Neural cell (in vitro differentiated cells): ENCODE measurements at regions not wholly inside any gene's neighbourhood (a gene's known extent, or its start where the extent isn't known, plus 50 kb on each side); places are given as distances from the start of the nearest gene placed in this dataset.

Experiments
- H2AFZ ChIP-seq: fragments of 200-600, 300-800 bp; sonication (generic), shearing (Covaris generic); 2 replicates; pipeline ENCODE4 v1.6.0; 2014; ENCODE audit warnings: low read depth, mild to moderate bottlenecking, antibody characterized with exemption, low read length, moderate library complexity
- H3F3A ChIP-seq: fragments of 200-600 bp; shearing (Covaris generic); 2 replicates; pipeline ENCODE4 v1.6.1; 2016; ENCODE audit warnings: mild to moderate bottlenecking, moderate library complexity, mixed read lengths, antibody characterized with exemption, low read length; ENCODE audit not compliant: insufficient read depth, poor library complexity, severe bottlenecking
- H3K27ac ChIP-seq: fragments of 200-600, 300-800 bp; sonication (generic), shearing (Covaris generic); 2 replicates; pipeline ENCODE4 v1.5.1; 2014; ENCODE audit warnings: mild to moderate bottlenecking, low read length, moderate library complexity
- H3K27me3 ChIP-seq: fragments of 300-800, 200-600 bp; sonication (generic), shearing (Covaris generic); 2 replicates; pipeline ENCODE4 v1.6.0; 2014; ENCODE audit warnings: mild to moderate bottlenecking, low read depth, low read length, moderate library complexity; ENCODE audit not compliant: insufficient read depth
- H3K36me3 ChIP-seq: fragments of 300-800, 200-600 bp; sonication (generic), shearing (Covaris generic); 2 replicates; pipeline ENCODE4 v1.5.1; 2014; ENCODE audit warnings: mild to moderate bottlenecking, antibody characterized with exemption, low read length, moderate library complexity; ENCODE audit not compliant: insufficient read depth
- H3K4me2 ChIP-seq: fragments of 300-800, 200-600 bp; sonication (generic), shearing (Covaris generic); 2 replicates; pipeline ENCODE4 v1.6.0; 2014; ENCODE audit warnings: mild to moderate bottlenecking, low read length
- H3K4me3 ChIP-seq: fragments of 300-800, 200-600 bp; sonication (generic), shearing (Covaris generic); 2 replicates; pipeline ENCODE4 v1.5.1; 2014; ENCODE audit warnings: mild to moderate bottlenecking, low read length, moderate library complexity
- H3K79me2 ChIP-seq: fragments of 200-600 bp; shearing (Covaris generic); replicated peaks from 2 replicates; pipeline ENCODE4 v1.6.0; 2014; ENCODE audit warnings: mild to moderate bottlenecking, low read length, moderate library complexity; ENCODE audit not compliant: insufficient read depth
- H3K9ac ChIP-seq: fragments of 300-800, 200-600 bp; sonication (generic), shearing (Covaris generic); 2 replicates; pipeline ENCODE4 v1.6.1; 2016; ENCODE audit warnings: mild to moderate bottlenecking, low read length, mixed read lengths
- H3K9me2 ChIP-seq: fragments of 200-600 bp; shearing (Covaris generic); 2 replicates; pipeline ENCODE4 v1.6.1; 2016; ENCODE audit warnings: mild to moderate bottlenecking, low read length, mixed read lengths; ENCODE audit not compliant: insufficient read depth
- H3K9me3 ChIP-seq: fragments of 200-600, 300-800 bp; sonication (generic), shearing (Covaris generic); 2 replicates; pipeline ENCODE4 v1.6.1; 2016; ENCODE audit warnings: mild to moderate bottlenecking, mixed run types, low read length, moderate library complexity, mixed read lengths
- H4K20me1 ChIP-seq: fragments of 200-600 bp; shearing (Covaris generic); 2 replicates; pipeline ENCODE4 v1.6.1; 2016; ENCODE audit warnings: mild to moderate bottlenecking, mixed run types; ENCODE audit not compliant: insufficient read depth
- CTCF ChIP-seq: fragments of 450-650 bp; IDR thresholded peaks from 2 replicates; pipeline ENCODE4 v1.5.1; 2014; ENCODE audit warnings: antibody characterized with exemption, mild to moderate bottlenecking, moderate library complexity; ENCODE audit not compliant: poor library complexity, severe bottlenecking
- EP300 ChIP-seq: fragments of 450-650 bp; conservative IDR thresholded peaks from 2 replicates; pipeline ENCODE4 v1.6.1; 2014; ENCODE audit warnings: antibody characterized with exemption, mild to moderate bottlenecking, moderate library complexity; ENCODE audit not compliant: poor library complexity, severe bottlenecking
- EZH2 ChIP-seq: fragments of 200-600, 300-800 bp; shearing (Covaris generic), sonication (generic); IDR thresholded peaks from 2 replicates; pipeline ENCODE4 v1.6.1; 2014; ENCODE audit warnings: antibody characterized with exemption, low read length, borderline replicate concordance, mild to moderate bottlenecking; ENCODE audit not compliant: insufficient read depth, poor library complexity, severe bottlenecking
- MXI1 ChIP-seq: fragments of 450-650 bp; conservative IDR thresholded peaks from 2 replicates; pipeline ENCODE4 v1.6.1; 2014; ENCODE audit warnings: antibody characterized with exemption, mild to moderate bottlenecking; ENCODE audit not compliant: poor library complexity, severe bottlenecking
- POLR2AphosphoS5 ChIP-seq: IDR thresholded peaks from 2 replicates; pipeline ENCODE4 v1.6.1; 2012
- RAD21 ChIP-seq: fragments of 450-650 bp; conservative IDR thresholded peaks from 2 replicates; pipeline ENCODE4 v1.6.1; 2014; ENCODE audit warnings: antibody characterized with exemption, mild to moderate bottlenecking, moderate library complexity
- SMC3 ChIP-seq: fragments of 450-650 bp; conservative IDR thresholded peaks from 2 replicates; pipeline ENCODE4 v1.6.1; 2014; ENCODE audit warnings: antibody characterized with exemption, mild to moderate bottlenecking, moderate library complexity; ENCODE audit not compliant: poor library complexity
- TAF1 ChIP-seq: IDR thresholded peaks from 2 replicates; pipeline ENCODE4 v1.6.1; 2012; ENCODE audit warnings: low read depth
- TF ChIP-seq, protein P1 (sequence below): IDR thresholded peaks from 2 replicates; pipeline ENCODE4 v1.6.1; 2012; ENCODE audit warnings: borderline replicate concordance

DNA sequence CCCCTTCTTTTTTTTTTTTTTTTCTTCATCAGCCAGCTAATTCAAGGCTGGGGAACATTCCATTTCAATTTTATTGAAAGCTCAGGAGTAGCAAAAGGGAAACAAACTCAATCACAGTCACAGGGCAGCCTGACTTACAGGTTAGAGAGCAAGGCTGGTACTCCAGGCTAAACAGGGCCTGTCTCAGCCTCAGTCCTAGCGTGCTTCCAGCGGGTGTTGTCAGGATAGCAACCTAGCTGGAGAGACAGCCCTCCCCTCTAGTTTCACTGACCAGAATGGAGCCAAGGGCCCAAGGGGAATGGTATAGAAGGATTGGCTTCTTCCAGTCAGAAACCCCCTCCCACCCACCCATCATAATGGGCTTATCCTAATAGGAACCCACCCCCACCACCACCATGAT lies 132.9 kb downstream of the PXDC1 start:
- Histone ChIP-seq H3K79me2 (no peaks in the 10 kb centered on the region), H3K27me3 (no peaks in the 10 kb centered on the region), H4K20me1 (no peaks in the 10 kb centered on the region), H3K9me2 (no peaks in the 10 kb centered on the region), H3K9me3 (no peaks in the 10 kb centered on the region), H3K36me3 (no peaks in the 10 kb centered on the region), H3F3A (no peaks in the 10 kb centered on the region), H3K4me3 (no peak overlapping the region), H3K9ac (no peak overlapping the region), H2AFZ (no peak overlapping the region), H3K27ac (no peak overlapping the region), H3K4me2 (no peak overlapping the region)
- TF ChIP-seq RAD21 (no peak), EP300 (no peak), SMC3 (no peak), MXI1 (no peak), CTCF (no peak), EZH2 (no peak), POLR2AphosphoS5 (no peak), TAF1 (no peak)
- TF ChIP-seq, protein P1, sequence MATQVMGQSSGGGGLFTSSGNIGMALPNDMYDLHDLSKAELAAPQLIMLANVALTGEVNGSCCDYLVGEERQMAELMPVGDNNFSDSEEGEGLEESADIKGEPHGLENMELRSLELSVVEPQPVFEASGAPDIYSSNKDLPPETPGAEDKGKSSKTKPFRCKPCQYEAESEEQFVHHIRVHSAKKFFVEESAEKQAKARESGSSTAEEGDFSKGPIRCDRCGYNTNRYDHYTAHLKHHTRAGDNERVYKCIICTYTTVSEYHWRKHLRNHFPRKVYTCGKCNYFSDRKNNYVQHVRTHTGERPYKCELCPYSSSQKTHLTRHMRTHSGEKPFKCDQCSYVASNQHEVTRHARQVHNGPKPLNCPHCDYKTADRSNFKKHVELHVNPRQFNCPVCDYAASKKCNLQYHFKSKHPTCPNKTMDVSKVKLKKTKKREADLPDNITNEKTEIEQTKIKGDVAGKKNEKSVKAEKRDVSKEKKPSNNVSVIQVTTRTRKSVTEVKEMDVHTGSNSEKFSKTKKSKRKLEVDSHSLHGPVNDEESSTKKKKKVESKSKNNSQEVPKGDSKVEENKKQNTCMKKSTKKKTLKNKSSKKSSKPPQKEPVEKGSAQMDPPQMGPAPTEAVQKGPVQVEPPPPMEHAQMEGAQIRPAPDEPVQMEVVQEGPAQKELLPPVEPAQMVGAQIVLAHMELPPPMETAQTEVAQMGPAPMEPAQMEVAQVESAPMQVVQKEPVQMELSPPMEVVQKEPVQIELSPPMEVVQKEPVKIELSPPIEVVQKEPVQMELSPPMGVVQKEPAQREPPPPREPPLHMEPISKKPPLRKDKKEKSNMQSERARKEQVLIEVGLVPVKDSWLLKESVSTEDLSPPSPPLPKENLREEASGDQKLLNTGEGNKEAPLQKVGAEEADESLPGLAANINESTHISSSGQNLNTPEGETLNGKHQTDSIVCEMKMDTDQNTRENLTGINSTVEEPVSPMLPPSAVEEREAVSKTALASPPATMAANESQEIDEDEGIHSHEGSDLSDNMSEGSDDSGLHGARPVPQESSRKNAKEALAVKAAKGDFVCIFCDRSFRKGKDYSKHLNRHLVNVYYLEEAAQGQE: no peak

GRCh38 chr6:3617681-3618311 lies 133.7 kb downstream of the PXDC1 start:
- no peaks in the 10 kb centered on the region for H3F3A ChIP-seq

More at GRCh38 chr6:3617681-3618311, 133.7 kb downstream of the PXDC1 start:
- no peaks in the 10 kb centered on the region for H3K36me3 ChIP-seq
- no peak overlapping the region for H3K27ac ChIP-seq
- TF ChIP-seq CTCF: no peak
- TF ChIP-seq MXI1: no peak
- TF ChIP-seq EP300: no peak
- TF ChIP-seq SMC3: no peak
- no peak for TF ChIP-seq TAF1
- no peak for TF ChIP-seq EZH2
- no peak for TF ChIP-seq RAD21
- no peak for TF ChIP-seq POLR2AphosphoS5
- TF ChIP-seq, protein P1: no peak
- no peaks in the 10 kb centered on the region for H3K79me2 ChIP-seq
- H3K9ac ChIP-seq: no peak overlapping the region
- no peaks in the 10 kb centered on the region for H3K9me3 ChIP-seq
- H3K27me3 ChIP-seq: no peaks in the 10 kb centered on the region
- H3K4me2 ChIP-seq: no peak overlapping the region
- H4K20me1 ChIP-seq: no peaks in the 10 kb centered on the region
- no peaks in the 10 kb centered on the region for H3K9me2 ChIP-seq
- no peak overlapping the region for H2AFZ ChIP-seq
- H3K4me3 ChIP-seq: no peak overlapping the region
